GM18498 (cell line): ENCODE measurements at regions not wholly inside any gene's neighbourhood (a gene's known extent, or its start where the extent isn't known, plus 50 kb on each side); places are given as distances from the start of the nearest gene placed in this dataset.
"Not testable (repeated sequence)": the region's sequence is repeated elsewhere in the genome, so short reads cannot be mapped to it uniquely, and the experiment has no call there.

ENCODE experiments used
- ATAC-seq: cut with Tn5 transposase; IDR thresholded peaks from one replicate; pipeline ENCODE4 v1.9.1; 2021; ENCODE audit warnings: mild to moderate bottlenecking, moderate library complexity; ENCODE audit not compliant: unreplicated experiment

DNA sequence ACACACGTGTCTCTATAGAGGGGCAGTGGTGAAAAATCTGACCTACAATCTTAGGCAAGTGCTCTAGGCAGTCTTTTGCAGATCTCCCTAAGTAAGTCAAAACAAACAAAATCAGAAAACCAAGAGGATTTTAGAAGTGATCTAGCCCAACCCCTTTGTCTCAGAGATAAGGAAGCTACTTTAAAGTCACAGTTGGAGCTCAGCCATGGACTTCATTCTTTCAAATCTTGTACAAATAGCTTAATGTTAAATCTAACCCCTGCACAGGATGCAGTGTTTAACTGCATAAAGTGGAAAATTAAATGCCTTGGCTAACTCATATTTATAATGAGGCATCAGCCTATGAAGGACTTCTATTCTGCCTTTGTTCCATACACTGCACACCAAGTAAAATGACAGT, 135.1 kb upstream of the RFX3 start:
- ATAC-seq, result no peak

DNA sequence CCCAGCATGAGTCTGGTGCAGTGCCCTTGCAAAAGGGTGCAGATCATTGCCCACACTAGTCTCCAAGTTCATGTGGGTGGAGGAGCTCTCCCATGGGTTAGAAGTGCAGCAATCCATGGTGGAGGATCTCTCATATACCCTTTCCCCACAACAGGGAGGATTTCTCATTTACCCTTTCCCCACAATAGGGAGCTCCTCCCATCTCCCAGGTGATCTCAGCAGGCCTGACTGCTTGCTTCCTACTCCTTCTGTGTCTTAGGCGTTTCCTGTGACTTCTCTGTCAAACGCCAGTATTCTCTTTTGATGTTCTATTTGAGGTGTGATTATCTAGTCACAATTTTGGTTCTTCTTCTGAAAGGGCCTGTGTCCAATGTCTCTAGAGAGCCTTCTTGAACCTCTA, 133.8 kb upstream of the RFX3 start:
- ATAC-seq, result no peak

DNA sequence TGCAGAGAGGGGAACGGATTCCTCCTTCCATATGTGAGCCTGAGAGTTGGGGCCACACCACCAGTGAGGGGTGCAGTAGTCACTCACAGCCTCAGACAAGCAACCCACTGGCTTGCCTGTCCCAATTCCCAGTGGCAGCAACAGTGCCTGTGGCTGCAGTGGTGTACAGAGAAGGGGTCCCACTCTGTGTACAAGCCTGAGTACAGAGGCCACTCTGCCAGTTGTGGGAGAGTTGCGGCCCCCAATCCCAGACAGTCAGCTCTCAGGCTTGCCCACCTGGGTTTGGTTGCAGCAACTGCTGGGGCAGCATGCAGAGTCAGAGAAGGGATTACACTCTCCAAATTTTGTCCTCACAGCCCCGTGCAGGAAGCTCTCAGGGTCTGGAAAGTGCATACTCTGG, 133.2 kb upstream of the RFX3 start:
- ATAC-seq, result no peak

DNA sequence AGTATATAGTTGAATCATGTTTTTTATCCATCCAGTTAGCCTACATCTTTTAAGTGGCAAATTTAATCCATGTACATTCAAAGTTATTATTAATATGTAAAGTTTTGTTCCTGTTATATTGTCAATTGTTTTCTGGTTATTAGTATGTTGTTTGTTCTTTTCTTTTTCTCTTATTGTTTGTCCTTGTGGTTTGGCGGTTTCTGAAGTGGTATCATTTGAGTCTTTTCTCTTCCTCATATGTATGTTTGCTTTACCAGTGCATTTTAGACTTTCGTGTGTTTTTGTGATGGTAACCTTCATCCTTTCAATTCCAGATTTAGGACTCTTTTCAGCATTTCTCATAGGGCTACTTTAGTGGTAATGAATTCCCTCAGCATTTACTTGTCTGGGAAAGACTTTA, 130.4 kb upstream of the RFX3 start:
- ATAC-seq, result no peak

DNA sequence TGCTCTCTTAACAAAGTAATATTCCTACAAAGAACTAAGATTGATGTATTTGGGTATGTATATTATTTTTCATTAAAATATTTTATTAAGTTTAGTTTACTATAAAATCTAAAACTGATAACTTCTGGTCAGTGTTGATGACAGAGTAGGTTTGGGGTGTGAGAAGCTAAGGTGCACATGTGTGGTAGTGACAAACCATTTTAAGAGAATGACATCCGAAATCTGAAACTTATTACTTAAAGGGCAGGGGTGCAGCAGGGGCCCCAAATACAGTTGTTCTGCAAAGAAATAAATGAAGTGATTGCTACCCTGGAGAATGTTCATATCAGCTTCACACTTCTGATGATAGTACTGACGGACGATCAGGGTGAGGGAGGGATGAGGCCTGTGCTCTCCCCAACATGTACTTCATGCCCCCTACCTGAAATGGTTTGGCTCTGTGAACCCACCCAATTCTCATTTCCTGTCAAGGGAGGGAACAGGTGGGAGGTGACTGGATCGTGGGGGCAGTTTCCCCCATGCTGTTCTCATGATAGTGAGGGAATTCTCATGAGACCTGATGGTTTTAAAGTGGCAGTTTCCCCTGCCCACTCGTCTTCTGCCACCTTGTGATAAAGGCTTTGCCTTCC, 125.3 kb upstream of the RFX3 start:
- peak; percentile 50 for ATAC-seq

DNA sequence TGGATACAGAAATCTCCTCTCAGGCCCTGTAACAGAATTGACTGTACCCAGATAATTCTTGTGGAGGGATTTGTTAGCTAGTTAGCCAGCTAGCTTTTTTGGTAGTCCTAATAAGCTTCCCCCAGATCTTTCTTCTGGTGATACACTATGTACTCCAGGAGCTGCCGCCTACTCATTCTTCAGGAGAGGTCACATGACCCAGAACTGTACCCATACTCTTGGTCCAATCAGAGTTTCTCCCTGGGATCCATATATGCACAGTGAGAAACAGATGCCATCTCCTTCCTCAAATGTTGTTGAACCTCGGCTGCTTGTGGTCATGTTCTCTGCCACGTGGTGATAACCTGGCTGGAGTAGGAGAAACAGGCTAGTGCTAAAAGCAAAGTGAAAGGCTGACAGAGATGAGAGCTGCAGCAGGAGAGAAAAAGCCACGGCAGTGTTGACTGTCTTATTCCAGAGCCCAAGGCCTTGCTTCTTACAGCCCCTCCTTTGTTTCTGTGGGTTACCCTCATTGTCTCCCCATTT, 123.0 kb upstream of the RFX3 start:
- ATAC-seq, result no peak

DNA sequence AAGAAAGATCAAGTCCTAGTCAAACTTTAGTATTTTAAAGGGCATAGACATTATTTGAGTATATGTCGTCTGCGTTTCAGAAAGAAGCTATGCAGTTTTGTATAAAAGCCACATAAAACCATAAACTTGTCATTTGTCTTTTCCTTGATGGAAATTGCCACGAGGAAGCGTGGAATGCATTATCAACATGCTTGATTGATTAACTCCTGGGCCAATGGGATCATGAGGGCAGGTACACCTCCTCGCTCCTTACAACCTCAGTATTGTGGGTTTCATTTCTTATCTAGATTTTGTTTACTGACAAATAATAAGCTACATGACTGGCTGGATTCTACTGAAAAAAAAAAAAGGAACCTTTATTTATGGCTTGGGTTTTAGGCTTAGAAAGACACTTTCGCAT, 122.5 kb upstream of the RFX3 start:
- ATAC-seq, result no peak

DNA sequence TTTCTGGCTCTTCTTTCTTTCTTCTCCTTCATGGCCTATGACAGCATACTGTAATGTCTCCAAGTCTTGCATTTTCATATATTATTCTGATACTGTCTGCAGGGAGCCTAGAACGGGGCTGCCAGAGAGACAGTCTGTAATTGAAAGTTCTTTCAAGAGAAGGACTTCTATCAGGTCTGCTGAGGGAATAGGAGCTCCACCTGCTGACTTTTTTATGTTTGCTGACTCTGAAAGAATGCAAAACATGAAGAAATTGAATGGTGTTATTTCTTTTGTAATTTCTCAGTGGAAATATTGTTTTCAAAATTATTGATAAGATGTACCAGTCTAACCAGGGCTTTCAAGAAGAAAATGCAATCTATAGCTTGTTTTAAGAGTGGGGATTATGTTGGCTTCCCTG, 121.9 kb upstream of the RFX3 start:
- no peak for ATAC-seq

DNA sequence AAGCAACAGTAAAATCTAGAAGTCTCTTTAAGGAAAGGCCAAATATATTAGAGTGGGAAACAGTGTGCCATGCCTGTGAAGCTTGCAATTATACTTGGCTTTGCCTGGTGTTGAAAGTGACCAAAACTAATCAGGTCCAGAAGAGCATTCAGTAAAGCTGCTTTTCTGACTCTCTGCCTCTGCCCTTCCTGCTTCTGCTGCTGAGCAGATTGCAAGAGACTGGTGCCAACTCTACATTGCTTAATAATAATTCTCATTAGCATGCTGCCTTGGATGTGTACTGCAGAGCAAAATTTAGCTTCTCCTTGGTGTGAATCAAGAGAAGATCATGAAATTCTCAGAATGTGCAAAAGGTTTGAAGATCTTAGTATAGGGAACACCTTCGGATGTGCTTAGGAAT, 120.4 kb upstream of the RFX3 start:
- ATAC-seq, result no peak

DNA sequence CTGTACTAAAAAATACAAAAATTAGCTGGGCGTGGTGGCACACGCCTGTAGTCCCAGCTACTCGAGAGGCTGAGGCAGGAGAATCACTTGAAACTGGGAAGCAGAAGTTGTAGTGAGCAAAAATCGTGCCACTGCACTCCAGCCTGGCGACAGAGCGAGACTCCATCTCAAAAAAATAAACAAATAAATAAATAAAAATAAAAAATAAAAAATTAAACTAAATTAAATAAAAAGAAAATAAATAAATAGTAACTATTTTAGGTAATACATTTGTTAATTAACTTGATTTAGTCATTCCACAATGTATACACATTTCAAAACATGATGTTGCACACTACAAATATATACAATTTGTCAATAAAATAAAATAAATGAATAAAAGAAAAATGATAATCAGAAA, 116.3 kb upstream of the RFX3 start:
- not testable (repeated sequence) for ATAC-seq

DNA sequence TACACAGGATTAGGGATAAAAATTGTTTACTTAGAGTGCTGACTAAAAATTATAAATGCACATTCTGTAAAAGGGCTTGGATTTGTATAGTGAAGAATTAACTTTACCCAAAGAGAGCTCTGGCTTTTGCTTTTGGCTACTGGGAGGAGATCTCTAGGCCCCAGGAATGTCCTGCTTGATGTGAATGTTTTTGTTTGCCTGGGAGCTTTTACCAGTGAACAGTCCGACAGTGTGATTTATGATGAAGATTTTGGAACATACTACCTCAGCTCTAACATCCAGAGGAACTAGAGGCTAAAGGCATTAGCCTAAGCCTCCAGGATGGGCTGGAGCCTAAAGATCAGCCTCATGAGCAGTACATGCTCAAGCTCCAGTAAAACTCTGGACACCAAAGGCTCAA, 103.7 kb upstream of the RFX3 start:
- no peak for ATAC-seq

DNA sequence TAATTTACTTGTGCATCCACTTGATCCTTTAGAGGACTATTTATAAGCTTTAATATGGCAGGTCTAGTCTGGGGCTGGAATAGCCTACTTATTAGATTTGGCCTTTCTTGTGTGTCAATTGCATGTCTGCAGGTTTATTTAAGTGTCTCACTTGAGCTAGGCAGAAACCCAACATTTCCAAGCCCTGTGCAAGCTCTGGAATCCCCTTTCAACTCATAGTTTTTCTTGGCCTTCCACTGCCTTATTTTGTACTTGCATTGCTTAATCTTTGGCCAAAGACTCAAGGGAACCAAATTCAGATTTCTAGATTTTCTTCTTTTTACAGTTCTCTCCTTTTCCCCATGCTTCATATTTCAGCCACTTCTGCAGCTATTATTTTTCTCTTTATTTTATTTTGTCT, 102.4 kb upstream of the RFX3 start:
- ATAC-seq, result no peak

DNA sequence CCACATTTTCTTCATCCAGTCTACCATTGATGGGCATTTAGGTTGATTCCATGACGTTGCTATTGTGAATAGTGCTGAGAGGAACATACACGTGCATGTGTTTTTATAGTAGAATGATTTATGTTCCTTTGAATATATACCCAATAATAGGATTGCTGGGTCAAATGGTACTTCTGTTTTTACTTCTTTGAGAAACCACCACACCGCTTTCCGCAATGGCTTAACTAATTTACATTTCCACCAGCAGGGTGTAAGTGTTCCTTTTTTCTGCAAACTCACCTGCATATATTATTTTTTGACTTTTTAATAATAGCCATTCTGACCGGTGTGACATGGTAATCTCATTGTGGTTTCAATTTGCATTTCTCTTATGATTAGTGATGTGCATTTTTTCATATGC, 82.2 kb upstream of the RFX3 start:
- ATAC-seq, result peak; percentile 85

DNA sequence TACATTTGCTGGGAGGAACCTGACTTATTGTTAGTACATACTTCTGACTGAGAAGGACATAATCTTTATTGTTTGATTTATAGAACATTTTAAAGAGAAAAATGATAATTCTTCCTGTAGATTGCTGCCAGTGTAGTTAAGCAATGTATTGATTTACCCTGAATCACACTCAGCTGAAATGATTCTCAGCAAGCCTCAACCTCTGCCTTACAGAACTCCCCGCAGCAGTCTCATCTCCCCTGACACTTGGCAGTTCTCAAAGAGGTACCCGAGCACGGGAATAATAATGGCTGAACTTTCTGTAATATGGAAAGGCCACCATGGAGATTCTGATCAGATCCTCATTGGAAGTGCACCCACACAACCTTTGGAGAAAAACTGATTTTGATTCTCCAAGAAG, 74.9 kb upstream of the RFX3 start:
- no peak for ATAC-seq

DNA sequence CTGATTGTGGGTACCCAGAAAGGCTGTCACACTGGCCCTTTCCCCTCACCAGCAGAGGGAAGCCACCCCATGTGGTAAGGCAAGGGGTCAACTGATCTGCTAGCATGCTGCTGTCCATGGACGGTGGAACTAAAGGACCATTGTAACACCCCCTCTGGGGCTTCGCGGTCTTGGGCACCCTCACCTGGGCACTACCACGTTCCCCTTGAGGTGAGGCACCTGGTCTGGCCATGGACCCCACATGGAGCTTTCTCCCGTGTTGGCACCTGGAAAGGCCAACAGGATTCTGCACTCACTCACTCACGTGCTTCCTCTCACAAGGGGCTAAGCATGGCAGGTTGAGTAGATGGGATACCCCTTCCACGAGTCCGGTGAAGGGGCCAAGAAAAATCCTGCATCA, 72.0 kb upstream of the RFX3 start:
- ATAC-seq, result no peak

DNA sequence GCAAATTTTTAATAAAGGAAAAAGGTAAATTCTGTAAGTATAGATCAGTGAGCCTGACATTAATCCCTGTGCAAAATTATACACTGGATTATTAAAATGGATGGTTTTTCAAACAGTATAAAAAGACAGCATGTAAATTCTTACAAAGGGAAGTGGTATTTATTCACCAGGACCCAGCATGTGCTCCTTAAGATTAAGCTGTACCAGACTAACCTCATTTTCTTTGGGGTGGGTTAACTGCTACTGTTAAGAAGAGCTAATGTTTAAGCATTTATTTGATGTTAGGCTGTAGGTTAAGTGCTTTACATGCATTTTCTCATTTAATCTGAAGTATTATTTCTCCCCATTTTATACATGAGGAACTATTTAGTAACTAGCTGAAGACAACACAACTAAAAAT, 60.3 kb upstream of the RFX3 start:
- no peak for ATAC-seq

DNA sequence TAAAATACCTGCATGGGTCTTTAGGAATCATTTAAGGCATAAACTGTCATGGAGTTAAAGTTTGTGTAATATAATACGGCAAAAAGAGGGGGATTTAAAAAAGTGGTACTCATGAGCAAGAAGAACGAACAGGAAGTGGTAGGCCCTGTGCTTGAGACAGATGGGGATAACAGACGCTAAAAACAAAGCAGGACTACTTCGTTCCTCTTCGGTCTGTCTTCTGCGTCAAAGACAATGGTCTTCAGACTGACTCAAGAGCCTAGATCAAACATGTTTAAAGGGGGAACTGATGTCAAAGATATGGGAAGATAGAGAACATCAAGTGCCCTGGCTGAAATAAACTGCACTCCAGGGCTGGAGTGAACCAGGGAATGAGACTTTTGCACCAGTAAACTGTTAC, 59.8 kb upstream of the RFX3 start:
- ATAC-seq, result no peak

DNA sequence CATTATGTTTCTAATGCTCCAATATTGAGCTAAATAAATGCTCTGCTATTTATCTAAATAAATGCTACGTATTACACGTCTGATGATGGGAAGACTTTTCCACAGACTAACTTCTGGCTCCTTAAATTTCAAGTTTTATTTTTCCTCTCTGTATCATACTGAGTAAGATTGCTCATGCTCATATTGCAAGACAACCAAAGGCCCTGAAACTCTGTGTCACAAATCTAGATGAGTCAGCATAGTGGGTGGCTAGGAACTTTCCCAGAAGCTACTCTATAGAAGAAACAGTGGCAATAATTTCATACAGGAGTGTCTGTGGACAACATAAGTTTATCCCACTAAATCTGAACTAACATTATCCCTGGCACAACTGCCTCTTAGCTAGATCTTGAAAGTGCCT, 53.0 kb upstream of the RFX3 start:
- ATAC-seq, result no peak

DNA sequence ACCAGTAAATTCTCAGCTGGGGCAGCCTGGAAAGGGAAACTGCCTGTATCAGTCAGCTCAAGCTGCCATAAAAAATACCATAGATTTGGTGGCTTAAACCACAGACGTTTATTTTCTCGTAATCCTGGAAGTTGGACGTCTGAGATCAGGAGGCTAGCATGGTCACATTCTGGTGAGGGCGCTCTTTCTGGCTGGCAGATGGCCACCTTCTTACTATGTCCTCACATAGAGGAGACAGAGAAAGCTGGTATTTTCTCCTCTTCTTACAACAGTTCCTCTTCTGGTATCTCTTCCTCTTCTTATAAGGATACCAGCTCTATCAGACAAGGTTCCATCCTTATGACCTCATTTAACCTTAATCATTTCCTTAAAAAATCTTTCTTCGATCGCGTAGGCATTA, 50.5 kb upstream of the RFX3 start:
- no peak for ATAC-seq

DNA sequence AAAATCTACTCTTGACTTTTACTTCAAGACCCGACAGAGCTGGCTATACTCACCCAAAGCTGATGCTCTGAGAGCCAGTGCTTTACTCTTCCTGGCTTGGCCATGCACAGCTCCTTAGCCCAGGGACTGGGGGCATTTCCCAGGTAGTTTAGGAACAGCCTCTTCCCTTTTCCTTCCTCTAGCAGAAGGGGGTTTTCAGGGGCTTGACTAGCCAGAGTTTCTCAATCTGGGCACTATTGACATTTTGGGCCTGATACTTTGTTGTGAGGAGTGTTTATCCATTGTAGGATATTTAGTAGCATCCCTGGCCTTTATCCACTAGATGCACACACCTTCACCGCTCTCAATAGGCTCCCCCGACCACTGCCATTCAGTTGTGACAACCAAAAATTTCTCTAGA, 50.0 kb upstream of the RFX3 start:
- no peak for ATAC-seq
